Activated naive CD4-positive, alpha-beta T cell treated with anti-CD3 and anti-CD28 coated beads for 36 hours (primary cell): ENCODE measurements at regions not wholly inside any gene's neighbourhood (a gene's known extent, or its start where the extent isn't known, plus 50 kb on each side); places are given as distances from the start of the nearest gene placed in this dataset.

Source experiments
- CTCF ChIA-PET: fragments of 350-600 bp; sonication (Branson Sonifier 250); formaldehyde crosslinking; loops from one replicate; lab custom pipeline; 2021; ENCODE audit warnings: antibody characterized with exemption; lab: Charles Lee
- DNase-seq: peaks from one replicate; pipeline ENCODE4 v3.0.0-alpha.2; 2020
- H3K27ac Mint-ChIP-seq: one replicate; pipeline ENCODE4 v1.8.0; 2021; ENCODE audit warnings: mild to moderate bottlenecking, mixed read lengths
- H3K27me3 Mint-ChIP-seq: one replicate; pipeline ENCODE4 v1.8.0; 2021; ENCODE audit warnings: low read depth, mixed read lengths
- H3K36me3 Mint-ChIP-seq: one replicate; pipeline ENCODE4 v1.8.0; 2021; ENCODE audit warnings: low read depth, mixed read lengths
- H3K4me1 Mint-ChIP-seq: one replicate; pipeline ENCODE4 v1.8.0; 2021; ENCODE audit warnings: low read depth, mixed read lengths
- H3K4me3 Mint-ChIP-seq: one replicate; pipeline ENCODE4 v1.8.0; 2021; ENCODE audit warnings: mild to moderate bottlenecking, moderate library complexity, mixed read lengths
- H3K9me3 Mint-ChIP-seq: one replicate; pipeline ENCODE4 v1.8.0; 2021; ENCODE audit warnings: mixed read lengths
- intact Hi-C: fragments of 100-400 bp; cut with micrococcal nuclease; formaldehyde crosslinking; loops from one replicate; pipeline ENCODE4 v1.15.1; 2023

GRCh38 chr15:39472621-39473297, 108.1 kb upstream of the THBS1 start:
- CTCF ChIA-PET: interaction anchor here (1.5 kb wide), 1 partner anchor 24 kb away, joined by 3 read pairs; no protein-coding TSS in a partner anchor
- Mint-ChIP-seq H3K27me3 (peaks cover 2% of the 10 kb centered on the region), H3K36me3 (no peaks in the 10 kb centered on the region), H3K27ac (no peak overlapping the region), H3K4me3 (no peak overlapping the region), H3K4me1 (no peaks in the 10 kb centered on the region), H3K9me3 (no peaks in the 10 kb centered on the region)
- no peak for DNase-seq
- intact Hi-C loops: no loop called here

- CTCF ChIA-PET: no interaction called here
- no peak for DNase-seq
- intact Hi-C loops: no loop called here
- no peak overlapping the region for H3K4me3 Mint-ChIP-seq
- H3K4me1 Mint-ChIP-seq: no peaks in the 10 kb centered on the region
- no peaks in the 10 kb centered on the region for H3K9me3 Mint-ChIP-seq
- H3K27ac Mint-ChIP-seq: no peak overlapping the region
- peaks cover 2% of the 10 kb centered on the region for H3K27me3 Mint-ChIP-seq
- H3K36me3 Mint-ChIP-seq: no peaks in the 10 kb centered on the region
These were observed 107.5 kb upstream of the THBS1 start for GRCh38 chr15:39473298-39473947.

- intact Hi-C loops: no loop called here
- no peaks in the 10 kb centered on the region for H3K9me3 Mint-ChIP-seq
- H3K27ac Mint-ChIP-seq: no peak overlapping the region
- H3K36me3 Mint-ChIP-seq: no peaks in the 10 kb centered on the region
- DNase-seq: no peak
- CTCF ChIA-PET: no interaction called here
- peaks cover 2% of the 10 kb centered on the region for H3K27me3 Mint-ChIP-seq
- no peaks in the 10 kb centered on the region for H3K4me1 Mint-ChIP-seq
- H3K4me3 Mint-ChIP-seq: no peak overlapping the region
These were observed 106.2 kb upstream of the THBS1 start for GRCh38 chr15:39474657-39475056.

GRCh38 chr15:39478996-39479395, 101.9 kb upstream of the THBS1 start:
- Mint-ChIP-seq H3K4me1 (no peaks in the 10 kb centered on the region), H3K36me3 (no peaks in the 10 kb centered on the region), H3K9me3 (no peaks in the 10 kb centered on the region), H3K27me3 (no peaks in the 10 kb centered on the region), H3K27ac (no peak overlapping the region), H3K4me3 (no peak overlapping the region)
- no peak for DNase-seq
- CTCF ChIA-PET: interaction anchor here (0.6 to 1.0 kb wide), 2 partner anchors 21 to 659 kb away, joined by 3 read pairs; no protein-coding TSS in a partner anchor
- intact Hi-C loops: no loop called here

GRCh38 chr15:39479911-39480310, 101.0 kb upstream of the THBS1 start:
- H3K9me3 Mint-ChIP-seq: no peaks in the 10 kb centered on the region
- intact Hi-C loops: no loop called here
- DNase-seq: no peak
- no peaks in the 10 kb centered on the region for H3K4me1 Mint-ChIP-seq
- H3K36me3 Mint-ChIP-seq: no peaks in the 10 kb centered on the region
- CTCF ChIA-PET: interaction anchor here (0.6 kb wide), 1 partner anchor 660 kb away, joined by 3 read pairs; no protein-coding TSS in a partner anchor
- H3K27me3 Mint-ChIP-seq: no peaks in the 10 kb centered on the region
- H3K4me3 Mint-ChIP-seq: no peak overlapping the region
- H3K27ac Mint-ChIP-seq: no peak overlapping the region

- Mint-ChIP-seq H3K27me3 (no peaks in the 10 kb centered on the region), H3K27ac (no peak overlapping the region), H3K4me3 (no peak overlapping the region), H3K9me3 (no peaks in the 10 kb centered on the region), H3K36me3 (no peaks in the 10 kb centered on the region), H3K4me1 (no peaks in the 10 kb centered on the region)
- CTCF ChIA-PET: no interaction called here
- DNase-seq: no peak
- intact Hi-C loops: no loop called here
These were observed 98.4 kb upstream of the THBS1 start for GRCh38 chr15:39482459-39482858.

- no peaks in the 10 kb centered on the region for H3K4me1 Mint-ChIP-seq
- no peak for DNase-seq
- no peak overlapping the region for H3K27ac Mint-ChIP-seq
- H3K4me3 Mint-ChIP-seq: no peak overlapping the region
- no peaks in the 10 kb centered on the region for H3K27me3 Mint-ChIP-seq
- no peaks in the 10 kb centered on the region for H3K9me3 Mint-ChIP-seq
- intact Hi-C loops: no loop called here
- no peaks in the 10 kb centered on the region for H3K36me3 Mint-ChIP-seq
- CTCF ChIA-PET: interaction anchor here (0.5 kb wide), 1 partner anchor 200 kb away, joined by 5 read pairs; no protein-coding TSS in a partner anchor
These were observed 94.0 kb upstream of the THBS1 start for GRCh38 chr15:39486621-39487457.

- H3K27me3 Mint-ChIP-seq: no peaks in the 10 kb centered on the region
- no peaks in the 10 kb centered on the region for H3K9me3 Mint-ChIP-seq
- CTCF ChIA-PET: no interaction called here
These were observed 93.5 kb upstream of the THBS1 start for GRCh38 chr15:39487458-39487735.

GRCh38 chr15:39488516-39488915, 92.4 kb upstream of the THBS1 start:
- no peak for DNase-seq
- CTCF ChIA-PET: no interaction called here
- H3K4me3 Mint-ChIP-seq: no peak overlapping the region
- H3K27me3 Mint-ChIP-seq: peaks cover 3% of the 10 kb centered on the region
- H3K27ac Mint-ChIP-seq: no peak overlapping the region
- no peaks in the 10 kb centered on the region for H3K36me3 Mint-ChIP-seq
- no peaks in the 10 kb centered on the region for H3K4me1 Mint-ChIP-seq
- intact Hi-C loops: no loop called here
- H3K9me3 Mint-ChIP-seq: no peaks in the 10 kb centered on the region

More at GRCh38 chr15:39487458-39487735, 93.5 kb upstream of the THBS1 start:
- DNase-seq: no peak
- no peaks in the 10 kb centered on the region for H3K36me3 Mint-ChIP-seq
- H3K4me1 Mint-ChIP-seq: no peaks in the 10 kb centered on the region
- H3K27ac Mint-ChIP-seq: no peak overlapping the region
- intact Hi-C loops: no loop called here
- H3K4me3 Mint-ChIP-seq: no peak overlapping the region

- Mint-ChIP-seq H3K36me3 (no peaks in the 10 kb centered on the region), H3K4me3 (no peak overlapping the region), H3K27ac (no peak overlapping the region), H3K27me3 (peaks cover 3% of the 10 kb centered on the region), H3K9me3 (no peaks in the 10 kb centered on the region), H3K4me1 (no peaks in the 10 kb centered on the region)
- CTCF ChIA-PET: no interaction called here
- DNase-seq: no peak
- intact Hi-C loops: no loop called here
These were observed 91.9 kb upstream of the THBS1 start for GRCh38 chr15:39488961-39489360.

- intact Hi-C loops: no loop called here
- no peaks in the 10 kb centered on the region for H3K4me1 Mint-ChIP-seq
- no peak overlapping the region for H3K4me3 Mint-ChIP-seq
- no peak overlapping the region for H3K27ac Mint-ChIP-seq
- peaks cover 3% of the 10 kb centered on the region for H3K27me3 Mint-ChIP-seq
- CTCF ChIA-PET: no interaction called here
- no peaks in the 10 kb centered on the region for H3K9me3 Mint-ChIP-seq
- no peaks in the 10 kb centered on the region for H3K36me3 Mint-ChIP-seq
- DNase-seq: no peak
These were observed 89.6 kb upstream of the THBS1 start for GRCh38 chr15:39491115-39491885.

GRCh38 chr15:39491886-39492490, 88.9 kb upstream of the THBS1 start:
- Mint-ChIP-seq H3K36me3 (no peaks in the 10 kb centered on the region), H3K27ac (no peak overlapping the region), H3K9me3 (no peaks in the 10 kb centered on the region), H3K27me3 (peaks cover 3% of the 10 kb centered on the region), H3K4me3 (no peak overlapping the region), H3K4me1 (no peaks in the 10 kb centered on the region)
- CTCF ChIA-PET: no interaction called here
- DNase-seq: no peak
- intact Hi-C loops: no loop called here
